A204.1 (cell line): ENCODE measurements at regions not wholly inside any gene's neighbourhood (a gene's known extent, or its start where the extent isn't known, plus 50 kb on each side); places are given as distances from the start of the nearest gene placed in this dataset.

Experiments
- FAIRE-seq: peaks from 2 replicates; lab custom pipeline; 2012; peaks lifted over from hg19 to GRCh38; lab: Jason Lieb, UNC

- no peak for FAIRE-seq
Measured at GRCh38 chr12:126198966-126199692, 1133.9 kb downstream of the AACS start.

DNA sequence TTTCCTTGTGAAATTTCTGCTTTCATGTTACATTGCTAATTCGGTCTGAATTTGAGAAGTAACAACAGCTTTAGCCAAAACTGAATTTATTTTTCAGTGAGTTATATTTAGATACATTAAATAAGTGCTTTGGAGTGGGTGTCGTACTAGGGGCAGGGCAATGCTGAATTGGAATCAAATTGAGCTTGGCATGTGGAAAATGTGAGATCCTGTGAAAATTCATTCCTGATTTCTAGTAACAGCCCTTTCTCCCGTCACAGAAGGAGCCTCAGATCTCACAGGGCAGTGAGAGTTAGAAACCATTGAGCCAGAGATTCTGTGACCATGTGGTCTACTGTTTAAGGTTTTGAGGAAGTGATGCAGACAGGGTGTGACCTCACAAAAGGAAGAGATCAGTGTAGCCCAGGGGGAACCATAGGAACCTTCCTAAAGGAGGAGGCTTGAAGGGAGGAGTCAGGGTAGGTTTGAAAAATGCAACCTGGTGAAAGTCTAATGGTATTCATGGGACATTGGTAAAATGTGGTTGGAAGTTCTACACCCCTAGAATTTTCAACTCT lies 1136.8 kb downstream of the AACS start:
- FAIRE-seq: no peak

DNA sequence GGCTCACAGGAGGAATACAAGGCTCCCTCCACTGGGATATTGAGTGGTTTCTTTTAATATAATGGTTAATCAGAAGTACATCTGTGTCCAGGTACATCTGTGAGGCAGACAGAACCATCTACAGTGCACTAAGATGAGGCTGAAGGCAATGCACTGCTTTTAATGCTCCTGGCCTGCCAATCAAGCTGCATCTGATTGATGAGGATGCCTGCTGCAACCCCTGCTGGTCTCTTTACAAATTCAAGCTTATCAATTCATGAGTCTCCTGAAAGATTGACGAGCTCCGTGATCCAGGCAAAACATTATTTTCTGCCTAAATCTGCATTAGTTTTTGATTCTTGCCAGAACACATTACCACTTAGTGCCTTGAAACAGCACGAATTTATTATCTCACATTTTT lies 1139.1 kb downstream of the AACS start:
- FAIRE-seq: no peak

DNA sequence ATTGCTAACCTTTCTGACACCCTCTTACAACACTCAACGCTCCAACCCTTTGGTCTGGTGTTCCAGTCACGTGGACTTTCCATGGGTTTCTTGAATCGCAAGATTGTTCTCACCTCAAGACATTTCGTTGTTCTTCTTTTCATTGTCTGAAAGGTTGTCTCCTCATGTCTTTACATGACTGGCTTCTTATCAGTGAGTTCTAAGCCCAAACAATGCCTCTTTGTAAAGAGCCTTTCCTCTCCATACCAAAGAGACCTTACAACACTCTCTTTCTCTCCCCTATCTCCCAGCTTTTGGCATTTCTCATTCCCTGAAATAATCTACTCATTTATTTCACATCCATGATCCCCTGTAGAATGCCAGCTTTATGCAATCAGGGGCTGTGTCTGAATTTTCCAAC lies 1144.8 kb downstream of the AACS start:
- FAIRE-seq: no peak

DNA sequence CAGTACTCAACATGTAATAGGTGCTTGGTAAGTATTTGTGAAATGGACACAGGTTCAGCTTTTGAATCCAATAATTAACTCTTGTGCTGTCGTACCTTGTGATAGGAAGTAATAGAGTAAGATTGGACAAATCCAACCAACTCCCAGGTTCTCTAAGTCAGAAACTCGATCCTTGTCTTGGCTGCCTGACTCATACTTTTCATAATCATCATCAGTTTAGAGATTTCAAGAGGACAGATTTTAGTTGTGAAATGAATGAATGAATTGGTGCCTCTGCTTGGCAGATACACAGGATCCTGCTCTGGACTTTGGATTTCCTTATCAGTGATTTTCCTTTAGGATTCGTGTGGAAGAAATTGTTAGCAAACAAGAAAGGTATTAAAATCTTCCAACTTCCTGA lies 1145.2 kb downstream of the AACS start:
- FAIRE-seq: no peak

- no peak for FAIRE-seq
Measured at GRCh38 chr12:126212824-126213223, 1147.6 kb downstream of the AACS start.

DNA sequence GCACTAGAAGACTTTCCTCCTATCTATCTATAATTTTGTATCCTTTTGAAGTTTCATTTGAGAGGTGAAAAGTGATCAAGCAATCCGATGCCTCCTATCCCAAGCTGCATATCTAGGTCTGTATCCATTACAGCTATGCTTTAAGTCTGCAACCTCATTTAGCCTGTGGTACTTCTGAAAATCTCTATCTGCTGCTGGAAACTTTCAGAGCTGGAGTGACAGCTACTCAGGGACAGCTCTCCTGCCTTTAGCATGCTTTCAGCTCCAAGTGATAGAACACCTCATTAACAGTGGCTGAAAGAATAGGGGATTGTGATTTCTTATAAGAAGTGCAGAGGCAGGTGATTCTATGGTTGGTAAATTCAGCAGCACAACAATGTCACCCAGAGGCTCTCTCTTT lies 1153.5 kb downstream of the AACS start:
- FAIRE-seq: no peak

DNA sequence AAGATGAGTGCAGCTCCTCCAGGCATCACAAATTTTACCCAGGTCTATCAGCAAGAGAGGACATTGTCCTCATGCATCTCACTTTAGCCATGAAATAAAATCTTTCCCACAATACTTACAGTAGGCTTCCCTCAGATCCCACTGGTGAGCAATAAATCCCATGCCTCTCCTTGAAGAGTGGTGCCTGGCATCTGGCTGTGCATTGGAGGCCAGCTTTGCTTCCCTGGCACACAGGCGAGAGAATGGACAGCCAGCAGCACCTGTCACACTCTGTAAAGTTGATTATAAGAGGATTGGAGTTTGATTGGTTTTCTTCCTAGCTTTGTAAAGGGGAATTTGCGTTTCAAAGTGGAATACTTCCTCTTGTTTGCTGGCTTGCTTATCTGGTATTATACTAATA lies 1153.9 kb downstream of the AACS start:
- no peak for FAIRE-seq

- FAIRE-seq: no peak
Measured at GRCh38 chr12:126219654-126220279, 1154.5 kb downstream of the AACS start.

DNA sequence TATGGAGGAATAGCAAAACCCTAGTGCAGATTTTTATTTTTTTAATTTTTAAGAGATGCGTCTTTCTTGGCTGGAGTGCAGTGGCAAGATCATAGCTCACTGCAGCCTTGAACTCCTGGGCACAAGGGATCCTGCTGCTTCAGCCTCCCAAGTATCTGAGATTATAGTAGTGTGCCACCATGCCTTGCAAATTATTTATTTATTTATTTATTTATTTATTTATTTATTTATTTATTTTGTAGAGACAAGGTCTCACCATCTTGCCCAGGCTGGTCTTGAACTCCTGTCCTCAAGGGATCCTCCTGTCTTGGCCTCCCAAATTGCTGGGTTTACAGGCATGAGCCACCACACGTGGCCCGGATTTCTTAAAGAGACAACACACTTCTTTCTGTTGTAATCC lies 1158.8 kb downstream of the AACS start:
- FAIRE-seq: no peak

DNA sequence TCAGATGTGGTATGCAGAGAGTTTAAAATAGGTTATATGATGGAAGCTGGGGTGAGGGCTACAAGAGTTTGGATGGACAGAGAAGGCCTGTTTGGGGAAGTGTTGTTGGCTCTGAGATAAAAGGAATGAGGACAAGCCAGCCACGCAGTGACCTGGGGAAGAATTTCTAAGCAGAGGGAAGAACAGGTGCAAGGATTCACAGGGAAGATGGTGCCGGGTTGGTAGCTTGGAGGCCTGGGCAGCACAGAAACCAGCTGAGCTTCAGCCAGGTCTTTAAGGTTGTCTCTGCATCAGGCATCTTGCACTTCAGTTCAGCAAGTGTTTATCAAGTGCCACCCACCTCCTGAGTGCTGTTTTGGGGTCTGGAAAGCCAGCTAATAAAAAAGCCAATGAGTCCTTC lies 1163.7 kb downstream of the AACS start:
- FAIRE-seq: no peak

GRCh38 chr12:126232711-126233110 lies 1167.5 kb downstream of the AACS start:
- FAIRE-seq: no peak

DNA sequence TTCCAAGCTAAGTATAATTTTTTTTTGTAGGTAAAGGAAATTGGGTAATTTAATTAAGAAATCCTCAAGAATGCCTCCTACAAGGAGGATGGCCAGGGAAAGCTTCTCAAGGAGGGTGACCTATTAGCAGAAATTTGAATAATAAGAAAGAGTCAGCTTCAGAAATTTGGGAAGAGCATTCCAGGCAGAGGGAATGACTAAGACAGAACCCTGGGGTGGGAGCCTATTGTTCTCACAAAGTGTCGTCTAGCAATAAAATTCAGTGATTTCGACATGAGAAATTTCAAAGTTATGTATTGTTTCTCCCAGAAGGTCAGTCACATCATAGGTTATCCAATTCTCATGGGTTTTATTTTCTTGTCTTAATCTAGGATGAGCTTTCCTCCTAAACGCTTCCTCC lies 1168.4 kb downstream of the AACS start:
- no peak for FAIRE-seq

DNA sequence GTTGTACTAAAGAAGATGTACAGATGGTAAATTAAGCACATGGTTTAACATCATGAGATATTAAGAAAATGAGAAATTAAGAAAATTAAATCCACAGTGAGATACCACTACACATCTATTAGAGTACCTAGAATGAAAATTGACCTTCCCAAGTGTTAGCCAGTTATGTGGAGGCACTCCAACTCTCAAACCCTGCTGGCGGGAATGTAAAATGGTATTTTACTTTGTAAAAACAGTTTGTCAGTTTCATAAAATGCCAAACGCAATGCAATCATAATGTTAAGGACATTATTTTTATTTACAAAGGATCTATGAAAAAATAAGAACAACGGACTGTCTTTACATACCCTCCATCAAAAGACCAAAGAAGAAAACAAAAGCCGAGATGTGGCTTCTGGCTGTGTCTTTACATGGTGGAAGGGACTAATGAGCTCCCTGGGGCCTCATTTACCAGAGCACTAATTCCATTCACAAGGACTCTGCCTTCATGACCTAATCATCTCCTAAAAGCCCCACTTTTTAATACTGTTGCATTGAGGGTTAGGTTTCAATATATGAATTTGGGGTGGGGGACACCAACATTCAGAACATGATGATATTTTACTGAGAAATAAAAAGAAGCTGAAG lies 1178.7 kb downstream of the AACS start:
- FAIRE-seq: no peak

GRCh38 chr12:126247936-126248335 lies 1182.7 kb downstream of the AACS start:
- no peak for FAIRE-seq

DNA sequence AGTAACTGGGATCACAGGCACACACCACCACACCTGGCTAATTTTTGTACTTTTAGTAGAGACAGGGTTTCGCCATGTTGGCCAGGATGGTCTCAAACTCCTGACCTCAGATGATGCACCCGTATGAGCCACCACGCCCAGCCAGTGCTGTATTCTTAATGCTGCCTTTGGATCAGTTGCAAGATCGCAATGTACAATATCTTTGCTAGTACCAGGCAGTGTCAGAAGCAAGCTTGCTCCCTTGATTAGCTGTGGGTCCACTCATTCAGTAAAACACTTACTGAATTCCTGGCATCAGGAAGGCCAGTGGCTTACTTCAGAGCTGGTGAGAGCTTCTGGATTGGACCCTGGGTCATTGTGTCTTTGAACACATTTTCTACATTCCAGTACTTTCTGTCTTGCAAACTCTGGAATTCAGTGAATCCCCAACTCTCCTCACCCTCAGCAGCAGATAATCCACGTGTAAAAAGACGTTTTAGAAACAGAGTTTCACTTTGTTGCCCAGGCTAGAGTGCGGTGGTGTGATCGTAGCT lies 1183.7 kb downstream of the AACS start:
- FAIRE-seq: no peak

GRCh38 chr12:126258190-126258589 lies 1193.0 kb downstream of the AACS start:
- FAIRE-seq: no peak

DNA sequence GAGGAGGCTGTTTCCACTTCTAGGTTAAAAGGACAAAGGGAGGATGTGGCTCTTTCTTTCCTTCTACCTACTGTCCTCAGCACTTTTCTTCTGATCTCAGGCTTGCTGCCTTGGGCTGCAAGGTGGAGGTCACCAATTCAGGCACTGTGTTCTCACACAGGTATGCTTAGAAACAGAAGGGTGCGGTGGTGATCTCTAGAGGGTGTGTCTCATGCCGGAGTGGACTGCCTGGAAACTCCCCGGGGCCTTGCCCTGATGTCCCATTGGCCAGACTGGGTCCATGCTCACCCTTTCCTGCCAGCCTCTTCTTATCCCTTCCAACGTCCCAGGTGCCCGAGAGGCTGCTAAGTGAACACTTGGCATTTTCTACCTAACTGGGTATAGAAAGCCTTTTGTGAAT lies 1197.6 kb downstream of the AACS start:
- FAIRE-seq: no peak

DNA sequence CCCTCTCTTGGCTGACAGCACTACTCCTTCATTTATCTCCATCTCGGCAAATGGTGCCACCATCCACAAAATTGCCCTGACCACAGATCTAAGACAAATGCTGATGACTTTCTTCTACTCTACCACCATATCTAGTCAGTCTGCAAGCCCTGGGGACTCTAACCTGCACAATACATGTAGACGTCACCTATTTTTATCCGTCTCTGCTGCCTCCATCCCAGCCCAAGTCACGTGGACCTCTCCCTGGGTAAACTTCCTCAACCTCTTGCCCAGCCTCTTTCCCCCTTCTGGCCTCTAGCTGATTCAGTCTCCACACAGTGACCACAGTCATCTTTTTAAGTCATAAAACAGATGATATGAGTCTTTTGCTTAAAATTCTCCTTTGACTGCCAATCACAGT lies 1203.0 kb downstream of the AACS start:
- no peak for FAIRE-seq

DNA sequence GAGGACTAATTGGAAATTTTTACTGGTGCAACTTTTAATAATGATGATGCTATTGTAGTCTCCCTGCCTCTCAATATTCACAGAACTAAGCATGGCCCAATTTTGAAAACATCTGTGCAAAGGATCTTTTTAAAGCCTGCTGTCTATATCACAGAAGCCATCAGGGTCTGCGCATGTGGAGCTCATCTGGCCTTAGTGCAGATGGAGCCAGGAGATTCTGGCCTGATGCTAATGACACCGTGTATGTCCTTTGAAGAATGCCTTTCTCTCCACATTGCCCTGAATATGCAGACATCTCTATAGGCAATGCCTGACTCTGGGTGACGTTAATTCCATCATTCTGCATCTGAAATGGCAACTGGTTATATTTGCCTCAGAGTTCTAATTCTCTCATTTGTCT lies 1205.9 kb downstream of the AACS start:
- no peak for FAIRE-seq

GRCh38 chr12:126282691-126283090 lies 1217.5 kb downstream of the AACS start:
- FAIRE-seq: no peak

DNA sequence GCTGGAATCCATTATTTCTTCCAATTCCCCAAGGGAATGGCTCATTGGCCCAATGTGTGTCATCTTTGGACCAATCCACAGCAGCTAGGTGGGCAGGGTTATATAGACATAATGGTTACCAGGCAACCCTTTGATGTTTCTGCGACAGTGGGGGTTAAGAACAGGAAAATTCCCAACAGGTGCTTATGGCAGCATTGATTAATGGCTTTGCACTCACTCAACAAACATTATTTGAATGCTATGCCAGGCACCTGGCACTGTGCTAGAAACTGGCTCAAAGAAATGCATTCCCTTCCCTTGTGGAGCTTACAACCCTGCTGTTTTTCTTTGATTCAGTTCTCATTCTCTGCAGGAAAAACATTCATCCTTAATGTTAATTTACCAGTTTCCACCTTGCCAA lies 1221.0 kb downstream of the AACS start:
- FAIRE-seq: no peak

GRCh38 chr12:126290456-126290855 lies 1225.2 kb downstream of the AACS start:
- FAIRE-seq: no peak
